ENCODE measurements at regions not wholly inside any gene's neighbourhood (a gene's known extent, or its start where the extent isn't known, plus 50 kb on each side); places are given as distances from the start of the nearest gene placed in this dataset.

- DNase-seq (ENCODE audit: low read depth) = no peak
- TF ChIP-seq CTCF (IDR thresholded peaks at IDR 0.05; ENCODE audit: control insufficient read depth, extremely low read depth, insufficient read depth) = no peak
- no peak overlapping the region for H3K4me3 ChIP-seq (ENCODE audit: low read depth, low read length)
Measured at GRCh38 chr18:24936691-24937090, 415.3 kb downstream of the ZNF521 start.

- DNase-seq (ENCODE audit: low read depth) = no peak
- no peak for TF ChIP-seq CTCF (IDR thresholded peaks at IDR 0.05; ENCODE audit: control insufficient read depth, extremely low read depth, insufficient read depth)
- no peak overlapping the region for H3K4me3 ChIP-seq (ENCODE audit: low read depth, low read length)
Measured at GRCh38 chr18:24937639-24938275, 414.2 kb downstream of the ZNF521 start.

GRCh38 chr18:24940416-24940815 is 411.6 kb downstream of the ZNF521 start:
- no peak for TF ChIP-seq CTCF (IDR thresholded peaks at IDR 0.05; ENCODE audit: control insufficient read depth, extremely low read depth, insufficient read depth)
- H3K4me3 ChIP-seq (ENCODE audit: low read depth, low read length) = no peak overlapping the region
- no peak for DNase-seq (ENCODE audit: low read depth)

- DNase-seq (ENCODE audit: low read depth) = no peak
Measured at GRCh38 chr18:24941174-24941951, 410.6 kb downstream of the ZNF521 start.

GRCh38 chr18:24942144-24942543 is 409.8 kb downstream of the ZNF521 start:
- no peak for TF ChIP-seq CTCF (IDR thresholded peaks at IDR 0.05; ENCODE audit: control insufficient read depth, extremely low read depth, insufficient read depth)
- DNase-seq (ENCODE audit: low read depth) = no peak
- H3K4me3 ChIP-seq (ENCODE audit: low read depth, low read length) = no peak overlapping the region

More at GRCh38 chr18:24941174-24941951, 410.6 kb downstream of the ZNF521 start:
- TF ChIP-seq CTCF (IDR thresholded peaks at IDR 0.05; ENCODE audit: control insufficient read depth, extremely low read depth, insufficient read depth) = no peak
- H3K4me3 ChIP-seq (ENCODE audit: low read depth, low read length) = no peak overlapping the region

- H3K4me3 ChIP-seq (ENCODE audit: low read depth, low read length) = no peak overlapping the region
- DNase-seq (ENCODE audit: low read depth) = no peak
- no peak for TF ChIP-seq CTCF (IDR thresholded peaks at IDR 0.05; ENCODE audit: control insufficient read depth, extremely low read depth, insufficient read depth)
Measured at GRCh38 chr18:24947521-24948305, 404.3 kb downstream of the ZNF521 start.
